HepG2 (cell line): ENCODE measurements at regions not wholly inside any gene's neighbourhood (a gene's known extent, or its start where the extent isn't known, plus 50 kb on each side); places are given as distances from the start of the nearest gene placed in this dataset.

Experiments used
- E2F5 ChIP-seq: sonication (generic); formaldehyde crosslinking; conservative IDR thresholded peaks from 2 replicates; pipeline ENCODE4 v1.4.0; 2020; ENCODE audit warnings: missing genetic modification reagents
- GATAD1 ChIP-seq: IDR thresholded peaks from 2 replicates; pipeline ENCODE4 v1.6.1; 2016; ENCODE audit warnings: missing genetic modification reagents, missing compliant biosample characterization
- MXD4 ChIP-seq: IDR thresholded peaks from 2 replicates; pipeline ENCODE4 v1.6.1; 2016; ENCODE audit warnings: mild to moderate bottlenecking, missing biosample characterization, missing genetic modification reagents
- SALL2 ChIP-seq: sonication (generic); formaldehyde crosslinking; IDR thresholded peaks from 2 replicates; pipeline ENCODE4 v1.8.1; 2023; ENCODE audit warnings: mild to moderate bottlenecking, missing genetic modification reagents, inconsistent platforms
- THAP11 ChIP-seq: IDR thresholded peaks from 2 replicates; pipeline ENCODE4 v1.6.1; 2016; ENCODE audit warnings: missing biosample characterization, missing genetic modification reagents
- ZC3H4 ChIP-seq: sonication (generic); formaldehyde crosslinking; IDR thresholded peaks from 2 replicates; pipeline ENCODE4 v1.4.0; 2020; ENCODE audit warnings: missing genetic modification reagents, borderline replicate concordance
- ZMYM4 ChIP-seq: sonication (generic); formaldehyde crosslinking; IDR thresholded peaks from 2 replicates; pipeline ENCODE4 v1.8.1; 2023; ENCODE audit warnings: mild to moderate bottlenecking, missing genetic modification reagents
- ZNF318 ChIP-seq: sonication (generic); formaldehyde crosslinking; IDR thresholded peaks from 2 replicates; pipeline ENCODE4 v1.4.0; 2020; ENCODE audit warnings: mild to moderate bottlenecking, missing genetic modification reagents
- ZNF343 ChIP-seq: sonication (generic); formaldehyde crosslinking; IDR thresholded peaks from 2 replicates; pipeline ENCODE4 v1.4.0; 2020; ENCODE audit warnings: mild to moderate bottlenecking, missing genetic modification reagents
- ZNF367 ChIP-seq: sonication (generic); formaldehyde crosslinking; IDR thresholded peaks from 2 replicates; pipeline ENCODE4 v1.4.0; 2020; ENCODE audit warnings: missing genetic modification reagents, borderline replicate concordance
- ZNF562 ChIP-seq: sonication (generic); formaldehyde crosslinking; IDR thresholded peaks from 2 replicates; pipeline ENCODE4 v1.8.0; 2022; ENCODE audit warnings: missing genetic modification reagents, borderline replicate concordance
- ZNF598 ChIP-seq: sonication (generic); formaldehyde crosslinking; IDR thresholded peaks from 2 replicates; pipeline ENCODE4 v1.5.1; 2020; ENCODE audit warnings: mild to moderate bottlenecking, missing genetic modification reagents, borderline replicate concordance
- ZSCAN12 ChIP-seq: sonication (generic); formaldehyde crosslinking; IDR thresholded peaks from 2 replicates; pipeline ENCODE4 v1.9.0; 2021; ENCODE audit warnings: mild to moderate bottlenecking, missing genetic modification reagents
- TF ChIP-seq, protein P1 (sequence below): IDR thresholded peaks from 2 replicates; pipeline ENCODE4 v1.6.1; 2016; ENCODE audit warnings: mild to moderate bottlenecking
- TF ChIP-seq, protein P2 (sequence below): sonication (generic); formaldehyde crosslinking; IDR thresholded peaks from 2 replicates; pipeline ENCODE4 v1.8.0; 2022; ENCODE audit warnings: missing genetic modification reagents, mild to moderate bottlenecking, inconsistent platforms, borderline replicate concordance
- TF ChIP-seq, protein P3 (sequence below): IDR thresholded peaks from 2 replicates; pipeline ENCODE4 v1.6.1; 2016; ENCODE audit warnings: mild to moderate bottlenecking, missing biosample characterization, missing genetic modification reagents

DNA sequence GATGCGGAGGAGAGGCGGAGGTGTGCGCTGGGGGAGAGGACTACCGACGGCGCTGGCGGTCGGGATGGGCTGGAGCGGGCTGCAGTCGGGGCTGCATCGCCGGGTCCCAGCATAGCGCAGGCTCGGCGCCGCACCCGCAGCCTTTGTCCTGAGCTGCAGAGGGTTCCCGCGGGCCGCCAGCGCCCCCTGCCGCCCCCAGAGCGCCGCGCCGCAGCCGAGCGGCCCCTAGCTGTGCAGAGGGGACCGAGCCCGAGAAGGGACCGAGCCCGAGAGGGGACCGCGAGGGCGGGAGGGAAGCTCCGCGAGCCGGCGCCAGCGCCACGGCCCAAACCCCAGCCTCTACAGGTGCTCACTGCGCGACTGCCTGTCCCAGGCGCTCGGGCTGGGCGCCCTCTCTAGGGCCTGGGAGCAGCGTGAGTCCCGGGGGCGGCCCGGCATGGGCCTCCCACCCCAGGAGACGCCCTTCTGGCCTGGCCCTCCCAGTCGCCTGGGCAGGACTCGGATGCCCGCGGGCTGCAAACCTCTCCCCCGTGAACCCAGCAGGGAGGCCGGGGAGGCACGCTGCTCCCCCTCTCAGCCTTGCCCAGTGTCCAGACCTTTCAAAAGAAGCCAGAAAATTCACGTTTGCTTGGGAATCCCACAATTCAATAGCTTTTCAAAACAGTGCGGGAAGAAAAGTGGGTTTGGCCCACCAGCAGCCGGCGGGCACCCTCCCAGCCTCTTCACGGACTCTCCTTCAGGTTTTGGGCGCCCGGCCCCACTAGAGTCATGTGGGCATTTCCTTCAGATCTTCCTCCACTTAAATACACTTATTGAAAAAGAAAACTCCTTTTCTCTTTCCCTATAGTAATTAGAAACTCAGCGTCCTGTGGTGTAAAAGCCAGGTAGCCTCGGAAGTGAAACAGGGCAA, 134.7 kb downstream of the TPRA1 start (continued):
- TF ChIP-seq ZNF318 (CRISPR knock-in tag) (no peak), THAP11 (CRISPR knock-in tag) (peak; percentile 41; the same call in 1 of the 2 replicates), MXD4 (0 out of 2 replicates have a peak, but pooled peaks have one; percentile 52), GATAD1 (CRISPR knock-in tag) (0 out of 2 replicates have a peak, but pooled peaks have one; percentile 23), ZC3H4 (CRISPR knock-in tag) (no peak), E2F5 (CRISPR knock-in tag) (no peak), SALL2 (CRISPR knock-in tag) (0 out of 2 replicates have a peak, but pooled peaks have one; percentile 62), ZSCAN12 (CRISPR knock-in tag) (0 out of 2 replicates have a peak, but pooled peaks have one; percentile 46), ZNF367 (peak; percentile 10; the same call in 1 of the 2 replicates), ZNF343 (no peak), ZNF562 (no peak), ZMYM4 (peak; percentile 62; the same call in 1 of the 2 replicates), ZNF598 (peak; percentile 23; the same call in 1 of the 2 replicates)
- TF ChIP-seq, protein P1, sequence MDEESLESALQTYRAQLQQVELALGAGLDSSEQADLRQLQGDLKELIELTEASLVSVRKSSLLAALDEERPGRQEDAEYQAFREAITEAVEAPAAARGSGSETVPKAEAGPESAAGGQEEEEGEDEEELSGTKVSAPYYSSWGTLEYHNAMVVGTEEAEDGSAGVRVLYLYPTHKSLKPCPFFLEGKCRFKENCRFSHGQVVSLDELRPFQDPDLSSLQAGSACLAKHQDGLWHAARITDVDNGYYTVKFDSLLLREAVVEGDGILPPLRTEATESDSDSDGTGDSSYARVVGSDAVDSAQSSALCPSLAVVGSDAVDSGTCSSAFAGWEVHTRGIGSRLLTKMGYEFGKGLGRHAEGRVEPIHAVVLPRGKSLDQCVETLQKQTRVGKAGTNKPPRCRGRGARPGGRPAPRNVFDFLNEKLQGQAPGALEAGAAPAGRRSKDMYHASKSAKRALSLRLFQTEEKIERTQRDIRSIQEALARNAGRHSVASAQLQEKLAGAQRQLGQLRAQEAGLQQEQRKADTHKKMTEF (CRISPR knock-in tag): peak; percentile 23; the same call in 1 of the 2 replicates
- TF ChIP-seq, protein P2, sequence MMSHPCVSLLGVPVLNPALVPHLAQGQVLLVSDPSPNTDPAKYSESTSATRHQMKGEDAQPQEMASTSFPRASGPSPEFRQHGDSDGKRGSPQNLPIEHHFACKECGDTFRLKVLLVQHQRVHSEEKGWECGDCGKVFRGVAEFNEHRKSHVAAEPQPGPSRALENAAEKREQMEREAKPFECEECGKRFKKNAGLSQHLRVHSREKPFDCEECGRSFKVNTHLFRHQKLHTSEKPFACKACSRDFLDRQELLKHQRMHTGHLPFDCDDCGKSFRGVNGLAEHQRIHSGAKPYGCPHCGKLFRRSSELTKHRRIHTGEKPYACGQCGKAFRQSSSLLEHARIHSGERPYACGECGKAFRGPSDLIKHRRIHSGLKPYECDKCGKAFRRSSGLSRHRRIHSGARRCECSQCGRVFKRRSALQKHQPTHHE: no peak
- TF ChIP-seq, protein P3, sequence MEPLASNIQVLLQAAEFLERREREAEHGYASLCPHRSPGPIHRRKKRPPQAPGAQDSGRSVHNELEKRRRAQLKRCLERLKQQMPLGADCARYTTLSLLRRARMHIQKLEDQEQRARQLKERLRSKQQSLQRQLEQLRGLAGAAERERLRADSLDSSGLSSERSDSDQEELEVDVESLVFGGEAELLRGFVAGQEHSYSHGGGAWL: peak; percentile 56; the same call in 1 of the 2 replicates
